K562 (cell line): ENCODE measurements at regions not wholly inside any gene's neighbourhood (a gene's known extent, or its start where the extent isn't known, plus 50 kb on each side); places are given as distances from the start of the nearest gene placed in this dataset.

ENCODE experiments used
- ATAC-seq: fragments of 200-7000 bp; cut with Tn5 transposase; 3 replicates; pipeline ENCODE4 v1.9.1; 2020; ENCODE audit warnings: moderate library complexity
- BruUV-seq: library from RNA; stranded (reverse); fragments of 400-500 nt; replicated peaks from 2 replicates; lab custom pipeline; 2021; lab: Mats Ljungman, UMichigan
- CTCF ChIA-PET: fragments of 300-600 bp; formaldehyde crosslinking; extraction: SDS; loops from one replicate; lab custom pipeline; 2021; ENCODE audit warnings: low intra/inter-chr PET ratio; lab: Yijun Ruan, JAX
- POLR2A ChIA-PET: fragments of 300-600, 350-650 bp; sonication (Branson Sonifier 250); formaldehyde crosslinking; extraction: SDS; loops from one replicate; lab custom pipeline; 2021; ENCODE audit warnings: antibody characterized with exemption, inconsistent platforms; lab: Yijun Ruan, JAX
- DNase-seq, 4 experiments: peaks; one replicate each; pipeline versions ENCODE4 v3.0.0 to v3.0.0-alpha.2; 2011 to 2018; ENCODE audit warnings: low spot score in 3 of 4, mixed read lengths in 3 of 4; ENCODE audit errors: extremely low read depth in 1 of 4
- FAIRE-seq: peaks from 2 replicates; lab custom pipeline; 2011; peaks lifted over from hg19 to GRCh38; lab: Jason Lieb, UNC
- H2AFZ ChIP-seq: 2 replicates; pipeline ENCODE4 v1.6.0; 2011; ENCODE audit warnings: low read depth, low read length, control low read depth, inconsistent platforms
- H3K27ac ChIP-seq: fragments of 200-600 bp; 3 replicates; pipeline ENCODE4 v1.8.0; 2011; ENCODE audit warnings: low read depth, mild to moderate bottlenecking, control low read depth, inconsistent platforms, low read length, moderate library complexity, mixed read lengths; ENCODE audit errors: extremely low read depth
- H3K27me3 ChIP-seq, 2 experiments: fragments of 300-600 bp in 1 of 2; 2 replicates in 1 of 2; 3 replicates in 1 of 2; pipeline versions ENCODE4 v1.6.0 to v1.8.0; 2011; ENCODE audit warnings: inconsistent platforms in 2 of 2, low read length in 2 of 2, mild to moderate bottlenecking in 1 of 2, mixed read lengths in 1 of 2, moderate library complexity in 1 of 2; ENCODE audit not compliant: control insufficient read depth in 2 of 2, insufficient read depth in 2 of 2
- H3K36me3 ChIP-seq: fragments of 300-600 bp; 3 replicates; pipeline ENCODE4 v1.8.0; 2011; ENCODE audit warnings: mild to moderate bottlenecking, low read length, inconsistent platforms; ENCODE audit not compliant: control insufficient read depth, insufficient read depth
- H3K4me1 ChIP-seq, 2 experiments: fragments of 200-600 bp in 1 of 2; replicated peaks in 1 of 2; 2 replicates in 1 of 2; 3 replicates in 1 of 2; pipeline versions ENCODE4 v1.5.1 to v1.8.0; 2011; ENCODE audit warnings: inconsistent platforms in 2 of 2, low read length in 2 of 2, mild to moderate bottlenecking in 1 of 2, mixed read lengths in 1 of 2, moderate library complexity in 1 of 2; ENCODE audit not compliant: control insufficient read depth in 2 of 2, insufficient read depth in 2 of 2
- H3K4me2 ChIP-seq: 2 replicates; pipeline ENCODE4 v1.6.1; 2011; ENCODE audit warnings: low read length, control low read depth, inconsistent platforms, mixed read lengths; ENCODE audit not compliant: insufficient read depth
- H3K4me3 ChIP-seq: fragments of 200-600 bp; sonication (generic), shearing (Covaris generic); 2 replicates; pipeline ENCODE4 v1.5.1; 2016; ENCODE audit warnings: control low read depth, inconsistent platforms
- H3K79me2 ChIP-seq: fragments of 200-600 bp; 3 replicates; pipeline ENCODE4 v1.8.0; 2011; ENCODE audit warnings: low read length, inconsistent platforms; ENCODE audit not compliant: control insufficient read depth, insufficient read depth
- H3K9ac ChIP-seq, 2 experiments: 2 replicates each; pipeline versions ENCODE4 v1.6.0 to v1.6.1; 2011; ENCODE audit warnings: low read depth in 2 of 2, low read length in 2 of 2, control low read depth in 1 of 2, inconsistent platforms in 1 of 2, mild to moderate bottlenecking in 1 of 2, mixed read lengths in 1 of 2; ENCODE audit not compliant: insufficient read depth in 1 of 2
- H3K9me1 ChIP-seq: one replicate; pipeline ENCODE4 v1.6.0; 2011; ENCODE audit warnings: inconsistent platforms, mild to moderate bottlenecking, low read length, moderate library complexity; ENCODE audit not compliant: control insufficient read depth, insufficient read depth
- H3K9me3 ChIP-seq: replicated peaks from 2 replicates; pipeline ENCODE4 v1.5.1; 2011; ENCODE audit warnings: low read depth, low read length, inconsistent platforms; ENCODE audit not compliant: control insufficient read depth, insufficient read depth
- H4K20me1 ChIP-seq: replicated peaks from 2 replicates; pipeline ENCODE4 v1.6.1; 2011; ENCODE audit warnings: low read length, inconsistent platforms, mixed read lengths; ENCODE audit not compliant: control insufficient read depth, insufficient read depth
- DIDO1 ChIP-seq: fragments of 450-650 bp; IDR thresholded peaks from 2 replicates; pipeline ENCODE4 v1.6.1; 2016; ENCODE audit warnings: low read depth, missing biosample characterization, missing genetic modification characterization
- PCBP2 ChIP-seq: fragments of 200-400 bp; formaldehyde crosslinking; IDR thresholded peaks from 2 replicates; pipeline ENCODE4 v1.6.1; 2018; ENCODE audit warnings: low read length, low read depth, mild to moderate bottlenecking, moderate library complexity; ENCODE audit not compliant: poor library complexity, severe bottlenecking
- RBM25 ChIP-seq: fragments of 200-400 bp; formaldehyde crosslinking; IDR thresholded peaks from 2 replicates; pipeline ENCODE4 v1.6.1; 2018; ENCODE audit warnings: low read length, low read depth, moderate library complexity; ENCODE audit not compliant: severe bottlenecking
- ZNF184 ChIP-seq: sonication (generic); formaldehyde crosslinking; IDR thresholded peaks from 2 replicates; pipeline ENCODE4 v1.5.0; 2020; ENCODE audit warnings: missing genetic modification reagents
- WGBS: fragments of 100-300 bp; shearing (Covaris generic); methylation state at CpG from one replicate; pipeline ENCODE4 v1.1.6; 2016; ENCODE audit warnings: low coverage, mixed read lengths; ENCODE audit not compliant: insufficient coverage; ENCODE audit errors: missing lambda C conversion rate; 5-methylcytosine and 5-hydroxymethylcytosine counted together
- in situ Hi-C: fragments of 300-500 bp; cut with MboI; formaldehyde crosslinking; loops from 4 replicates; pipeline ENCODE4 v1.15.0; 2018; ENCODE audit warnings: inconsistent platforms, mixed read lengths
- intact Hi-C: fragments of 100-400 bp; cut with micrococcal nuclease; formaldehyde crosslinking; loops from 2 replicates; pipeline ENCODE4 v1.14.2; 2022
- TF ChIP-seq, protein P1 (sequence below): fragments of 250-450 bp; sonication (Bioruptor Pico); IDR thresholded peaks from 2 replicates; pipeline ENCODE4 v1.5.1; 2021; ENCODE audit warnings: mild to moderate bottlenecking

DNA sequence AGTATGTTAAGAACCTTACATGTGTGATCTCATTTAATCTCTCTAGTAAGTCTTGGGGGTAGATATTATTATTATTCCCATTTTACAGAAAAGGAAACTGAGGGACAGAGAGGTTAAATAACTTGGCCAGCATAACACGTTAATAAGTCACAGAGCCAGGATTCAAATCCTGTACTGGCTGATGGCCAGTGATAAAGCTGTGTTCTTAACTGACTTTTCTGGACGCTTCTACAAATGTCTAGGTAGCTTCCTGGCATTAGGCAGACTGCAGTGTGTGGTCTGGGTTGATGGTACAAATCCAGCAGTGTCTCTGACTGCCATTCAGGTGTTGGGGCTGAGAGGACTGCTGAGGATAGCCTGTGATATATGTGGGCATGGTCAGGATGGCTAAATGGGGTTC is 125.8 kb upstream of the CXCL14 start:
- ChIA-PET CTCF (no interaction called here), POLR2A (interaction anchor here (0.6 kb wide), 1 partner anchor 14 kb away, joined by 4 read pairs; no protein-coding TSS in a partner anchor)
- in situ Hi-C loops (no loop called here), intact Hi-C loops (no loop called here)
- ATAC-seq (no peak), DNase-seq (no peak), FAIRE-seq (no peak)
- Histone ChIP-seq H3K4me2 (no peak overlapping the region), H3K27ac (no peak overlapping the region), H3K27me3 (peaks cover 0 to 33% of the 10 kb centered on the region in 2 experiments; a peak in 2 of 5 replicates), H3K4me1 (no peaks in the 10 kb centered on the region), H2AFZ (no peak overlapping the region), H3K4me3 (no peak overlapping the region), H3K9me3 (no peaks in the 10 kb centered on the region), H3K79me2 (no peaks in the 10 kb centered on the region), H3K9me1 (no peaks in the 10 kb centered on the region), H4K20me1 (0 out of 2 replicates have a peak, but pooled peaks cover 4% of the 10 kb centered on the region), H3K36me3 (no peaks in the 10 kb centered on the region), H3K9ac (no peak overlapping the region)
- TF ChIP-seq ZNF184 (CRISPR knock-in tag) (no peak), RBM25 (peak; percentile 12), PCBP2 (no peak), DIDO1 (no peak)
- TF ChIP-seq, protein P1, sequence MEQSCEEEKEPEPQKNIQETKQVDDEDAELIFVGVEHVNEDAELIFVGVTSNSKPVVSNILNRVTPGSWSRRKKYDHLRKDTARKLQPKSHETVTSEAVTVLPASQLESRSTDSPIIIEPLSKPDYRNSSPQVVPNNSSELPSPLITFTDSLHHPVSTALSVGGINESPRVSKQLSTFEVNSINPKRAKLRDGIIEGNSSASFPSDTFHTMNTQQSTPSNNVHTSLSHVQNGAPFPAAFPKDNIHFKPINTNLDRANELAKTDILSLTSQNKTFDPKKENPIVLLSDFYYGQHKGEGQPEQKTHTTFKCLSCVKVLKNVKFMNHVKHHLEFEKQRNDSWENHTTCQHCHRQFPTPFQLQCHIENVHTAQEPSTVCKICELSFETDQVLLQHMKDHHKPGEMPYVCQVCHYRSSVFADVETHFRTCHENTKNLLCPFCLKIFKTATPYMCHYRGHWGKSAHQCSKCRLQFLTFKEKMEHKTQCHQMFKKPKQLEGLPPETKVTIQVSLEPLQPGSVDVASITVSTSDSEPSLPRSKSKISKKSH (CRISPR knock-in tag): no peak
- no TSS peak for BruUV-seq
- whole genome bisulfite sequencing: 0% methylated on average over 2 of the region's 2 CpGs
